ENCODE measurements at regions not wholly inside any gene's neighbourhood (a gene's known extent, or its start where the extent isn't known, plus 50 kb on each side); places are given as distances from the start of the nearest gene placed in this dataset.

- TF ChIP-seq REST (IDR thresholded peaks at IDR 0.05; ENCODE audit: low read depth): no peak
- TF ChIP-seq EZH2phosphoT487 (IDR thresholded peaks at IDR 0.05; ENCODE audit: borderline replicate concordance): no peak
Measured at GRCh38 chr4:135372131-135372530, 1170.5 kb upstream of the PABPC4L start (continued).

DNA sequence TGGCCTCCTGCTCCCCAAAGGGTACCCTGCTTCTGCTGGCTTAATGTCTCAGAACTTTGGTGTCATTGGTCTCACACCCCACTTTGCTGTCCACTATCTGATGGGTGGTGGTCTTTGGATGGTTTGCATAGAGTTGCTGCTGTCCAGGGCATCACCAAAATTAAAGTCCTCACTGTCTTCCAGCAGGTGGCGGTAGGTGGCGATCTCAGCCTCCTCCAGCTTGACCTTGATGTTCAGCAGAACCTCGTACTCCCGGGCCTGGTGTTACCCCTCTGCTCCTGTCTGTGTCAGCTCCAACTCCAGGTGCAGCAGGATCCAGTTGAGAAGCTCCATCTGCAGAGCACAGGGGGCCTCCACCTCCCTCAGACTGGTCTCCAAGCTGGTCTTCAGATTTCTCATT lies 1169.5 kb upstream of the PABPC4L start:
- CTCF ChIA-PET: interaction anchor here (1.0 to 1.8 kb wide), 2 partner anchors 47 to 1493 kb away, joined by 3 to 5 read pairs; no protein-coding TSS in a partner anchor
- no peaks in the 10 kb centered on the region for H3K4me1 ChIP-seq (ENCODE audit: control insufficient read depth in 1 of 2, insufficient read depth in 2 of 2, low read length in 2 of 2)
- H3K79me2 ChIP-seq (ENCODE audit: insufficient read depth, low read length): no peaks in the 10 kb centered on the region
- no peaks in the 10 kb centered on the region for H3K9me2 ChIP-seq (ENCODE audit: insufficient read depth)
- no TSS peak for BruUV-seq (replicated peaks)
- RAD21 ChIA-PET (ENCODE audit: low non-redundant PET in 1 of 2, low total read pairs in 2 of 2, uncharacterized antibody in 2 of 2, unreplicated experiment in 2 of 2): no interaction called here
- H3K9me3 ChIP-seq (ENCODE audit: control insufficient read depth in 1 of 2, insufficient read depth in 1 of 2, low read depth in 1 of 2, low read length in 2 of 2): no peaks in the 10 kb centered on the region
- DNase-seq (ENCODE audit: low read depth, low spot score) (no peak), ATAC-seq (peak; percentile 60)
- peak in 2 of 3 experiments; percentile 36 to 38; a peak in 4 of 6 replicates for TF ChIP-seq CTCF (IDR thresholded peaks at IDR 0.05 in 2 of 3, conservative IDR thresholded peaks at IDR 0.05 in 1 of 3; ENCODE audit: borderline replicate concordance in 1 of 3, insufficient read depth in 1 of 3, low read depth in 2 of 3, low read length in 2 of 3)
- no peak for TF ChIP-seq CBX3 (IDR thresholded peaks at IDR 0.05; ENCODE audit: low read depth)
- no peaks in the 10 kb centered on the region for H4K20me1 ChIP-seq (ENCODE audit: insufficient read depth)
- no peaks in the 10 kb centered on the region for H3K36me3 ChIP-seq (ENCODE audit: control insufficient read depth in 1 of 2, insufficient read depth in 2 of 2, low read length in 2 of 2)
- POLR2A ChIA-PET: no interaction called here
- no peak overlapping the region for H3K4me2 ChIP-seq (ENCODE audit: low read length)
- H3K27ac ChIP-seq (ENCODE audit: low read depth, low read length): no peak overlapping the region
- H3K4me3 ChIP-seq (replicated peaks in 1 of 2; ENCODE audit: low read depth in 1 of 2, low read length in 2 of 2): no peak overlapping the region
- no peaks in the 10 kb centered on the region for H3K27me3 ChIP-seq (ENCODE audit: insufficient read depth, low read length)
- intact Hi-C loops (cut with micrococcal nuclease): no loop called here
- no peak overlapping the region for H3K9ac ChIP-seq (ENCODE audit: low read length)
- H2AFZ ChIP-seq (ENCODE audit: low read depth, low read length, poor library complexity, severe bottlenecking): no peak overlapping the region

Data from HCT116 (cell line).